Heart left ventricle (tissue), 16 donors: ENCODE measurements at regions not wholly inside any gene's neighbourhood (a gene's known extent, or its start where the extent isn't known, plus 50 kb on each side); places are given as distances from the start of the nearest gene placed in this dataset.

Experiments
- ATAC-seq, 4 donors: fragments of 200-7000 bp; cut with Tn5 transposase; one replicate each; pipeline ENCODE4 v1.9.1; 2020 to 2022; ENCODE audit warnings: moderate library complexity in 4 of 4, mild to moderate bottlenecking in 3 of 4, moderate number of reproducible peaks in 1 of 4
- DNase-seq, 5 donors: peaks; one replicate each; pipeline ENCODE4 v3.0.0-alpha.2; 2020
- H3K27ac ChIP-seq, 12 donors: fragments of 200-600 bp; sonication (generic) in 4 of 12; one replicate each; pipeline versions ENCODE4 v1.5.0 to v1.8.0; 2016 to 2022; ENCODE audit warnings: mild to moderate bottlenecking in 2 of 12
- H3K27me3 ChIP-seq, 9 donors: fragments of 200-600 bp; sonication (generic) in 2 of 9; one replicate each; pipeline versions ENCODE4 v1.5.1 to v1.8.0; 2016 to 2022; ENCODE audit warnings: mild to moderate bottlenecking in 3 of 9
- H3K36me3 ChIP-seq, 9 donors: fragments of 200-600 bp; sonication (generic) in 2 of 9; one replicate each; pipeline versions ENCODE4 v1.5.0 to v1.8.0; 2018 to 2022; ENCODE audit warnings: mild to moderate bottlenecking in 2 of 9
- H3K4me1 ChIP-seq, 12 donors: fragments of 200-600 bp; sonication (generic) in 4 of 12; one replicate each; pipeline versions ENCODE4 v1.5.0 to v1.8.0; 2016 to 2022; ENCODE audit warnings: mild to moderate bottlenecking in 3 of 12
- H3K4me3 ChIP-seq, 12 donors: fragments of 200-600 bp; sonication (generic) in 4 of 12; one replicate each; pipeline versions ENCODE4 v1.5.0 to v1.8.0; 2017 to 2022; ENCODE audit warnings: mild to moderate bottlenecking in 9 of 12, moderate library complexity in 4 of 12
- H3K9me3 ChIP-seq, 12 donors: fragments of 200-600 bp; sonication (generic) in 4 of 12; one replicate each; pipeline versions ENCODE4 v1.5.0 to v1.8.0; 2016 to 2022; ENCODE audit warnings: mild to moderate bottlenecking in 1 of 12
- CTCF ChIP-seq, 12 donors: fragments of 200-600 bp; sonication (generic) in 4 of 12; IDR thresholded peaks; one replicate each; pipeline versions ENCODE4 v1.5.0 to v1.8.0; 2018 to 2022; ENCODE audit warnings: antibody characterized with exemption in 12 of 12, mild to moderate bottlenecking in 5 of 12
- POLR2A ChIP-seq, 2 donors: fragments of 450-650 bp; IDR thresholded peaks; one replicate each; pipeline ENCODE4 v1.6.1; 2017; ENCODE audit warnings: antibody characterized with exemption in 2 of 2, mild to moderate bottlenecking in 2 of 2, moderate library complexity in 2 of 2
- WGBS, 4 donors: extraction: QIAGEN DNeasy Blood & Tissue Kit in 2 of 4; methylation state at CpG; one replicate each; pipeline versions ENCODE4 v1.1.5 to v1.1.7; 2013 to 2018; 5-methylcytosine and 5-hydroxymethylcytosine counted together
- intact Hi-C, 10 donors: fragments of 100-400 bp; cut with DNase I; formaldehyde crosslinking; loops; one replicate each; pipeline versions ENCODE4 v1.11.1 to v1.14.2; 2022
- donor health status: ischemic (EF 13 %, LVEDD 7.1; RV severe dilation, severe dysfunction).
- donor health status: healthy with polysubstance abuse.
- donor health status: DM: no; HTN: yes; CAD: no.
- donor health status: DM: no; HTN: no; CAD: no.
- donor health status: ischemic (EF 25% LVEDD 6.9; RV normal size, moderate dysfunction).
- donor health status: ischemic (EF 25% LVEDD 5.7; RV mildly dilated, moderate dysfunction).
- donor health status: healthy.
- donor health status: DM: yes; HTN: yes; CAD: no.
- donor health status: ischemic (EF 35%, LVEDD 5.7; RV mildly dilated, moderate dysfunction).
- donor health status: nonischemic (EF 11% LVEDD 7.7; RV severe dilation, severe dysfunction).
- donor health status: DM: yes; HTN: yes; CAD: no.
- donor health status: PGD.
- donor health status: ischemic (EF 29% LVEDD 5.4; RV normal size, mild dysfunction).
- donor health status: nonischemic (EF 23%, LVEDD 6.1; RV moderate dilation, normal function).

GRCh38 chr3:109640146-109640652, 302.9 kb upstream of the DPPA4 start:
- Histone ChIP-seq H3K9me3 (peaks cover 0 to 3% (median 0%) of the 10 kb centered on the region in 12 donors), H3K36me3 (no peaks in the 10 kb centered on the region), H3K4me3 (no peak overlapping the region), H3K27ac (no peak overlapping the region), H3K4me1 (no peaks in the 10 kb centered on the region), H3K27me3 (no peaks in the 10 kb centered on the region)
- DNase-seq (no peak), ATAC-seq (no peak)
- TF ChIP-seq POLR2A (IDR thresholded peaks at IDR 0.05) (no peak), CTCF (IDR thresholded peaks at IDR 0.05) (no peak)
- intact Hi-C loops, result no loop called here
- WGBS, 4 donors, result 70 to 78% (median 74%) methylated on average over 4 of the region's 4 CpGs

- DNase-seq, result no peak
- Histone ChIP-seq H3K4me3 (no peak overlapping the region), H3K27me3 (no peaks in the 10 kb centered on the region), H3K27ac (no peak overlapping the region), H3K9me3 (peaks cover 0 to 3% (median 0%) of the 10 kb centered on the region in 12 donors), H3K4me1 (no peaks in the 10 kb centered on the region), H3K36me3 (no peaks in the 10 kb centered on the region)
- WGBS, 4 donors, result 68 to 87% (median 78%) methylated on average over 1 of the region's 1 CpG
- intact Hi-C loops, result no loop called here
- ATAC-seq, result no peak
- no peak for TF ChIP-seq CTCF (IDR thresholded peaks at IDR 0.05)
- no peak for TF ChIP-seq POLR2A (IDR thresholded peaks at IDR 0.05)
Observed at GRCh38 chr3:109642025-109642424, 304.7 kb upstream of the DPPA4 start.

GRCh38 chr3:109643590-109643989, 306.2 kb upstream of the DPPA4 start:
- DNase-seq (no peak), ATAC-seq (no peak)
- Histone ChIP-seq H3K9me3 (no peaks in the 10 kb centered on the region), H3K27me3 (no peaks in the 10 kb centered on the region), H3K4me1 (no peaks in the 10 kb centered on the region), H3K36me3 (no peaks in the 10 kb centered on the region), H3K27ac (no peak overlapping the region), H3K4me3 (no peak overlapping the region)
- no peak for TF ChIP-seq CTCF (IDR thresholded peaks at IDR 0.05)
- TF ChIP-seq POLR2A (IDR thresholded peaks at IDR 0.05), result no peak
- WGBS, 4 donors, result 43 to 79% (median 61%) methylated on average over 2 of the region's 2 CpGs
- intact Hi-C loops, result no loop called here

GRCh38 chr3:109644332-109644731, 307.0 kb upstream of the DPPA4 start:
- Histone ChIP-seq H3K27me3 (no peaks in the 10 kb centered on the region), H3K9me3 (no peaks in the 10 kb centered on the region), H3K4me1 (no peaks in the 10 kb centered on the region), H3K4me3 (no peak overlapping the region), H3K27ac (no peak overlapping the region), H3K36me3 (no peaks in the 10 kb centered on the region)
- no peak for ATAC-seq
- intact Hi-C loops, result no loop called here
- WGBS, 4 donors, result 87 to 89% (median 88%) methylated on average over 2 of the region's 2 CpGs
- TF ChIP-seq POLR2A (IDR thresholded peaks at IDR 0.05) (no peak), CTCF (IDR thresholded peaks at IDR 0.05) (no peak)
- no peak for DNase-seq
